Activated T-cell treated with anti-CD3 and anti-CD28 coated beads, Interleukin-2, amount 50 U/mL, for 1 hour (primary cell): ENCODE measurements at regions not wholly inside any gene's neighbourhood (a gene's known extent, or its start where the extent isn't known, plus 50 kb on each side); places are given as distances from the start of the nearest gene placed in this dataset.
"Not testable (repeated sequence)": the region's sequence is repeated elsewhere in the genome, so short reads cannot be mapped to it uniquely, and the experiment has no call there.

Experiments
- DNase-seq: peaks from one replicate; pipeline ENCODE4 v3.0.0-alpha.2; 2020

DNA sequence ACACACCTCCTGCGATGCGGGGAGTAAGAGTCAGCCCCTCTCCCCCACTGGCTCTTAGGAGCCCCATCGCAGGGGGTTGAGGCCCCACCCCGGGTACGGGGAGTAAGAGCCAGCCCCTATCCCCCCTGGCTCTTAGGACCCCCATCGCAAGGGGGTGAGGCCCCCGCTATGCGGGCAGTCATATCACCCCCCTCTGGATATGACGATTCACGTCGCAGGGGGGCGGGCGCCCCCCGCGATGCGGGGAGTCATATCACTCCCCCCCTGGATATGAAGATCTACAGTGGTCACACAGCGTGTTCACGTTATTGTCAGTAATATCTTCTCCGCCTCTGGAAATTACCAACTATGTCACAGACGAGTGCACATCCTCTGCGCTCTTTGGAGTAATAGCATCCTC lies 61.1 kb downstream of the DEFB131A start:
- not testable (repeated sequence) for DNase-seq

DNA sequence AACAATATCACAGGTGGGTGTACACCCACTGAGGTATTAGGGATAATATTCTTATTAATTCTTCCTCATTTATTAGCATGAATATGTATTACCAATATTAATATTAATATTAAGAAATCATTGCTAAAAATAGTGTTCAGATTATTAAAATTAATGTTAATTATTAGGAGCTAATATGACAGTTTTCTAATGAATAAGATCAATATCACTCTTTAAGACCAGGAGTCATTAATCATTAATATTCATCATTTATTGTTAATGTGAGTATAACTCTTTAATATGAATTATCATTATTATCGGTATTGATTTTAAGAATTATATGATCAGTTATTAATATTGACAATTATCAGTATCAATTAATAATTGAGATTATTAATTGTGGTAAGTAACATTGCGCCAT lies 62.5 kb downstream of the DEFB131A start:
- DNase-seq, result not testable (repeated sequence)

DNA sequence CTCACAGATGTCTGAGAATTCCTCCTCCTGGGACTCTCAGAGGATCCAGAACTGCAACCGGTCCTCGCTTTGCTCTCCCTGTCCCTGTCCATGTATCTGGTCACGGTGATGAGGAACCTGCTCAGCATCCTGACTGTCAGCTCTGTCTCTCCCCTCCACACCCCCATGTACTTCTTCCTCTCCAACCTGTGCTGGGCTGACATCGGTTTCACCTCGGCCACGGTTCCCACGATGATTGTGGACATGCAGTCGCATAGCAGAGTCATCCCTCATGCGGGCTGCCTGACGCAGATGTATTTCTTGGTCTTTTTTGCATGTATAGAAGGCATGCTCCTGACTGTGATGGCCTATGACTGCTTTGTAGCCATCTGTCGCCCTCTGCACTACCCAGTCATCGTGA lies 68.7 kb downstream of the DEFB131A start:
- not testable (repeated sequence) for DNase-seq

DNA sequence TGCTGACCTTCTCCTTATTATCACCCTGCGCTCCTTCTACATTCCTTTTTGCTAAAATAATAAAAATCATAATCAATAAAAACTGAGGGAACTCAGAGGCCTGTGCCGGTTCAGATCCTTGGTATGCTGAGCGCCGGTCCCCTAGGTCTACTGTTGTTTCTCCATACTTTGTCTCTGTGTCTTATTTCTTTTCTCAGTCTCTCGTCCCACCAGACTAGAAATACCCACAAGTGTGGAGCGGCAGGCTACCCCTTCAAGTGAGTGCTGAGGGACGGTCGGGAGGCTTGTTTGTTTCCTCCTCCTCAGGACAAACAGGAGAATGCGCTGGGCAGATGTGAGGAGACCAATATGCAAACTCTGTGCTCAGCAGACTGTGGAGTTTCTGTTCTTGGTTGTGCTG lies 75.4 kb downstream of the DEFB131A start:
- DNase-seq, result not testable (repeated sequence)

DNA sequence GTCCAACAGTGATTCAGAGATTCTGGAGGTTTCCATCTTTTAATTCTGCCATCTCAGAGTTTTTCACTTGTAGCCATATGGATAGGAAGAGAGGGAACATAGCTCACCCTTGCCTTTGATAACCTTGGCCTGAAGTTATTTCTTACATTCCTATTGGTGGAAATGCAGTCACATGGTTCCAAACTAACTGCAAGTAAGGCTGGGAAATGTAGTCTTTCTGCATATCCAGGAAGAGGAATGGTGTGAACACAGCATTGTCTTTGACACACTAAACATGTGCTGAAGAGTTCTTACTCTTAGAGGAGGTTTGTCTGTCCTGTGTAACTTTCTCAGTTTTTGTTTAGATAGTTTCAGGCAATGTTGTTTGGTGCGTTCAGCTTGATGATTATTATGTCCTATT lies 78.7 kb downstream of the DEFB131A start:
- not testable (repeated sequence) for DNase-seq

DNA sequence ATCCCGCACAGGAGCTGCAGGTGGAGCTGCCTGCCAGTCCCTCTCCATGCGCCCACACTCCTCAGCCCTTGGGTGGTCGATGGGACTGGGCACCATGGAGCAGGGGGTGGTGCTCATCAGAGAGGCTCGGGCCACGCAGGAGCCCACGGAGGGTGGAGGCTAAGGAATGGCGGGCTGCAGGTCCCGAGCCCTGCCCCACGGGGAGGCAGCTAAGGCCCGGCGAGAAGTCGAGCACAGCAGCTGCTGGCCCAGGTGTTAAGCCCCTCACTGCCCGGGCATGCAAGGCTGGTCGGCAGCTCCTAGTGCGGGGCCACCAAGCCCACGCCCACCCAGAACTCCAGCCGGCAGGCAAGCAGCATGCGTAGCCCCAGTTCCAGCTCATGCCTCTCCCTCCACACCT lies 80.2 kb downstream of the DEFB131A start:
- DNase-seq, result not testable (repeated sequence)

DNA sequence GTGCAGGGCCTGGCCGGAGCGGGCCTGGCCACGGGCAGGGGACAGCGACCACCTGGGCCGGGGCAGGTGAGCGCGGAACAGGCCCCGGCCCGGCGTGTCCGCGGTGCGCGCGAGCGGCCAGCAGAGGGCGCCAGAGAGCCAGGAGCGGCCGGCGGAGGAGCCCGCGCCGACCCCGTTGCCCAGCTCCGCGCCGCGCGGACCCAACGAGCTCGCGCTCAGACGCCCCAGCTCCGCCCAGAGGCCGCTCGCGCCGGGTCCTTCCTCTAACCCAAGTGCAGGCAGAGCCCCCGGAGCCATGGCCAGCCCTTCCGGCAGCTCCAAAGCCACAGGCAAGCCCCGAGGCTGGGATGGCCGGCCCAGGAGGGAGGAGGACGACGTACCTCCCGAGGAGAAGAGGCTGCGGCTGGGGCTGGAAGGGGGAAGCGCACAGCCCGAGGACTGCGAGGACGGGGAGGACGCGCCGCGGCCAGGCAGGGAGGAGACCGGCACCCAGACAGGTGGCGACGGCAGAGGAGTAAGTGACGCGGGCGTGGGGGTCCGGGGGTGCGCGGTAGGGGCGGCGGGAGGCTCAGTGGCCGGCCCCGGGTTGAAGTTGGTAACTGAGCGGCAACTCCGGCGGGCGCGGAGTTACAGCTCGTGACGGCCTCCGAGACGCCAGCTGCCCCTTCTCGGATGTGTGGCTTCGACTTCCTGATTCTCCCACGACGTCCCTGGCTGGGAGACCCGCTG lies 88.1 kb downstream of the DEFB131A start:
- peak; percentile 83 for DNase-seq

DNA sequence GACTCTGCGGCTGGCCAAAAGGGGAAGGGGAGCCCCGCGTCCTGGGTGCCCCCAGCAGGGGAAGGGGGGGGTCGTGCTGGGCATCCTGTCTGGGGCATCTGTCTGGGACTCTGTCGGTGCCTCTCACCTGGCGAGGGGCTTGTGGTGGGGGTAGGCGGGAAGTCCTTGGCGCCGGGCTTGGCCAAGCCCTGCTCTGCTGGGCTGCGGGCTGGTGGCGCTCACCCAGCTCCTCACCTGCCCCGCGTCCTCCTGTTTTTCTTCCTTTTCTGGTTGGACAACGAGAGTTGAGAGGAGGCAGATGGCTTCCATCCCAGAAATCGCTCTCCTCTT lies 88.6 kb downstream of the DEFB131A start:
- not testable (repeated sequence) for DNase-seq

DNA sequence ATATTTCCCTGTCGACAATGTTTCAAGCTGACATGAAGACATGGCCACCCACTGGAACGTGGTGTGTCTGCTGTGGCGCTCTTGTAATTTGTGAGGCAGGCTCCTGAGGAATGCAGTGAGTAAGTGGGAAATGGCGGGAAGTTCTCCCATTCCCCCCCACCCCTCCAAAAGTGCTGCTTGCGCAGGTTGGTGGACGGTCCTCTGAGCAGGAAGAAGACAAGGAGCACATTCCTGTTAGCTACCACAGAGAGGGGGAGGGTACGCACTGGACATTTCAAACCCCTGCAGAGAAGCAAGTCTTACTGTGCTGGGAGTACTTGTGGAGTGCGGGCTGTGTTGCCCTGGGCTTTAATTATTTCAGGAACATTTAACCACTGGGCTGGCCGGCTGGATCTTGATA lies 92.9 kb downstream of the DEFB131A start:
- DNase-seq, result not testable (repeated sequence)

DNA sequence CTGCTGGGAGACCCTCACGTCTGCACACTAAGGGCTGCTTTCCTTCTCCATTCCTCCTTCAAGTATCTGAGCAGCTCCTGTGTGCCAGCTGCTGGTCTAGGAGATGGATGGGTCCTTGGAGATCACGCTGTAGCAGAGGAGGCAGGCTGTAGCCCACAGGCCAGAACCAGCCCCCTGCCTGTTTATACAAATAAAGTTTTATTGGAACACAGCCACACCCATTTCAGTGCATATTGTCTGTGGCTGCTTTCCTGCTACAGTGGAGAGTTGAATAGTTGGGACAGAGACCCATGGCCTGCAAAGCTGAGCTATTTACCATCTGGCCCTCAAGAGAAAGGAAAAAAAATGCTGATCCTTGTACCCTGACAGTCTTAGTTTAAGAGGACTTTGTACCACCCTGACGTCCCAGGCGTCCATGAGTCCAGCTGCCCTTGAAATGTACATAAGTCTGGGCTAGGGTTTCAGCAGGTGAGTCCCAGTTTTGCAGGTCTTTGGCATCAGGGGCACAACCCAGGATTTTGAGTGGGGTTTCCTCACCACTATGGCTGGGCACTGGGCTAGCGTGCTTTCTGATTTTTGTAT lies 95.8 kb downstream of the DEFB131A start:
- not testable (repeated sequence) for DNase-seq

DNA sequence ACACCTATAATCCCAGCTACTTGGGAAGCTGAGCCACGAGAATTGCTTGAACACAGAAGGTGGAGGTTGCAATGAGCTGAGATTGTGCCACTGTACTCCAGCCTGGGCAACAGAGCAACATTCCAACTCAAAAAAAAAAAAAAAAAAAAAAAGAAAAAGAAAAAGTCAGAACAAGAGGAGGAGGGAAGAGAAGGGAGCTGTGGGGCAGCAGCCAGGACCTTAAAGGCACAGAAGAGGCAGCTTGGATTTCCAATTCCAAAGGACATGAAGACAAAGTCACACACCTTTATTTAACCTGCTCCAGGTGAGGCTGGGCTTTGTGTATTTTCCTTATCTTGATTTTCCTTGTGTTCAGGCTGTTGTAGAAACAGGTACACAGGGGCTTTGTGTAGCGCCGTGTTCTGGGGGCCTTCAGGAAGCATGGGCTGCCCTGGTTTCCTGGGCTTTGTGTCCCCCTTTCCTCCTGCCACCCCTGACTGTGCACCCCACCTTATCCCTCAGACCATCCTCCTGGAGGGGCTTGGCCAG lies 97.2 kb downstream of the DEFB131A start:
- DNase-seq, result not testable (repeated sequence)

DNA sequence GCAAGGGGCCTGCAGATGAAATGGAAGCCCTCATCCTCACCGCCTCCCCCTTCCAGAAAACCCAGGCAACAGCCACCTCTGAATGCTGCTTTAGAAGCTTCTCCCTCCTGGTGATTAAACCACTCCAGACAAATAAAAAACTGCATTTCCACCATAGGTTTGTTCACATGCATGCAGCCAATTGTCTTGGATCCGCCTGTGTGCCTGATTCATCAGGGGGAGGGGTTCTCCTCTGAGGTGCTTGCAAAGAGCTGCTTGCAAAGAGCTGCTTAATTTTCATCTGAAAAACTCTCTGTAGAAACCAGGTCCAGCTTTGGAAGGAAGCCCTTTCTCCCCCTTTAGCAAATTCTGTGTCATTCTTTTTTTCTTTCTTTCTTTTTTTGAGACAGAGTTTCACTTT lies 100.6 kb downstream of the DEFB131A start:
- not testable (repeated sequence) for DNase-seq

DNA sequence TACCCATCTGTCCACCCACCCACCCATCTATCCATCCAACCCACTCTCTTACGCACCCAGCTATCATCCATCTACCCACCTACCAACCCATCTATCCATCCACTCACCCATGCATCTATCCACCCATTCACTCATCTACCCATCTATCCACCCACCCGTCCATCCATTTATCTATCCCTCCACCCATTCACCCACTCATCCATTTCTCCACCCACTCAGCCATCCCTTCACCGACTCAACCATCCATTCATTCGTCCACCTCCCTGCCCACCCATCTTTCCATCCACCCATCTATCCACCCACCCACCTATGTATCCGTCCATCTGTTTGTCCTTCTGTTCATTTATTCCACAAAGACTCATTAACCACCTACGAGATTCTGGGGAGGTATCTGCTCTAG lies 103.3 kb downstream of the DEFB131A start:
- not testable (repeated sequence) for DNase-seq

DNA sequence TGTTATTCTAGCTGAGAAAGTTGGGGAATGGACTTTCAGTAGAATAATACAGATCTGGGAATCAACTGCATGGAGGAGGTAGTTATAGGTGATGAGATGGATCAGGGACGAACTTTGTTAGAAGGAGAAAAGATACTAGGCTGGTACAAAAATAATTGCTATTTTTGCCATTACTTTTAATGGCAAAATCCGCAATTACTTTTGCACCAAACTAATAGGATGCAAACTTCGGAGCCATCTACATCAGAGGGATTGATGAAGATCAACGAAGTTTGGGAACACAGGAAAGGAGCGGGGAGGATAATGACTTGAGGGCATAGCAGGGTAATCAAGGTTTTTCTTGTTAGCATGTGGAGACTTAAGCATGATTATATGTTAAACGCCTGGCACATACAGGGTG lies 111.9 kb downstream of the DEFB131A start:
- not testable (repeated sequence) for DNase-seq

DNA sequence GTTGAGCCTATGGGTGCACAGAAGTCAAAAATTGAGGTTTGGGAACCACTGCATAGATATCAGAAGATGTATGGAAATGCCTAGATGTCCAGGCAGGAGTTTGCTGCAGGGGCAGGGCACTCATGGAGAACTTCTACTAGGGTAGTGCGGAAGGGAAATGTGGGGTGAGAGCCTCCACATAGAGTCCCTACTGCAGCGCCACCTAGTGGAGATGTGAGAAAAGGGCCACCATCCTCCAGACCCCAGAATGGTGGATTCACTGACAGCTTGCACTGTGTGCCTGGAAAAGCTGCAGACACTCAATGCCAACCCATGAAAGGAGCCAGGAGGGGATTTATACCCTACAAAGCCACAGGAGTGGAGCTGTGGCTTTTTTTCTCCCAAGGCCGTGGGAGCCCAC lies 133.7 kb downstream of the DEFB131A start:
- not testable (repeated sequence) for DNase-seq

DNA sequence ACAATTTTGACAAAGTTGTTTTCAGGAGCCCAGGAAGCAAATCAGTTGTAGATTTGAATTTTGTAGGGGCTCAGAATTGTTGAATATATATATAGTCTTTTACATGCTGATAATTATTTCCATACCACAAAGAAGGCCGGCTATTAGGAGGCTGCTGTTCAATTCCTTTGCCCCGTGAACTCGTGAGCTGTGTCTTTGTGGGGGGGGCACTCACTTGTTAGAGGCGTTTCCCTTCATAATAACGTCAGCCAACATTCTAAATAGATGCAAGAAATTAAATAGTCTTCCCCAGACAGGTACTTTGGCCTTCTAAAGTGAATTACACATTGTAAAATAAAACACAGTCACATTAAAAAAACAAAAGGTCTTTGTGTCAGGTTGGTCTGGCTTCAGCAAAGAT lies 138.7 kb downstream of the DEFB131A start:
- not testable (repeated sequence) for DNase-seq

DNA sequence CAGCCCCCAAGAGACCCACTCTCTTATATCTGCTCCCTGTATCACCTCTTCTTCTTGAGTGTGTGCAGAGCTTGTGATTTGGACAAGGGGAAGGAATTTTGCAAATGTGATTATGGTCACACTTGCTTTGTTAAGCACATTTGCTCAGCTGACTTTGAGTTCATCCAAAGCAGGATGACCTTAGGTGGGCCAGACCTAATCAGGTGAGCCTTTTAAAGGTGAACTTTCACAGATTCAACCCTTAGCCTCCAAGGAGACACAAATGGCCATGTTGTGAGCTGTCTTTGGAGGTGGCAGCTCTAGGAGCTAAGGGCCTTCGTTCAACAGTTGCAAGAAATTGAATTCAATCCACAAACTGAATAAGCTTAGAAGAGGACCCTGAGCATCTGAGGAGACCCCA lies 147.8 kb downstream of the DEFB131A start:
- DNase-seq, result no peak

DNA sequence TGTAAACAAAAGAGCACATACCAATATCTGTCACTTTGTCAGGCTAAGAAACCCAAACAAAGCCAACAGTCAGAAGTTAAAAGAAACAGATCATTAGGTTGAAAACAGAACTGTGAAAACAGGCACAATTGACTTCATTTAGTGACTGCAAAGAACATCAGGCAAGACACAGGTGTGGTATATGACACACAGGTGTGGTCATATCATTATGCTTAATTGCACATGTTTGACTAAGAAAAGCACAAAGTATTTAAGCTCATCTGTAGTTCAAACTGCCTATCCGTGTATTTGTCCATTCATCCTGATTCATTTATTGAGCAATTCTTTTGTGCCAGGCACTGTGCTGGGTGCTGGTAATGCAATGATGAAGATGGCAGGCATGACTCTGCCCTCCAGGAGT lies 150.7 kb downstream of the DEFB131A start:
- no peak for DNase-seq

DNA sequence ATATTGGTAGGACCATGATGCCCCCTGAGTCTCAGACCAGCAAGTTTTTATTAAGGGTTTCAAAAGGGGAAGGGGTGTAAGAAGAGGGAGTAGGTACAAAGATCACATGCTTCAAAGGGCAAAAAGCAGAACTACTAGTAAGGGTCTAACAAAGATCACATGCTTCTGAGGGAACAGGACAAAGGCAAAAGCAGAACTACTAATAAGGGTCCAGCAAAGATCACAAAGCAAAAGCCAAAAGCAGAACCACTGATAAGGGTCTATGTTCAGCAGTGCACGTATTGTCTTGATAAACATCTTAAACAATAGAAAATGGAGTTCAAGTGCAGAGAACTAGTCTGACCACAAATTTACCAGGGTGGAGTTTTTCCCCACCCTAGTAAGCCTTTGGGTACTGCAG lies 151.3 kb downstream of the DEFB131A start:
- not testable (repeated sequence) for DNase-seq

DNA sequence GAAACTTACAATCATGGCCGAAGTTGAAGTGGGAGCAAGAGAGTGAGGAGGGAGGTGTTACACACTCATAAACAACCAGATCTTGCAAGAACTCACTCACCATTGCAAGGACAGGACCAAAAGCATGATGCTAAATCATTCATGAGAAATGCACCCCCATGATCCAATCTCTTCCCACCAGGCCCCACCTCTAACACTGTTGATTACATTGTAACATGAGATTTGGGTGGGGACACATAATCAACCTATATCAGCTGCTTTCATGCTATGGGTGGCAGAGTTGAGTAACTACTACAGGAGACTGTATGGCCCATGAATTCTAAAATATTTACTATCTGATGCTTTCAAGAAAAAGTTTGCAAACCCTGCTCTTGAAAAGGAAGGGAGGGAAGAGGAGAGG lies 155.1 kb downstream of the DEFB131A start:
- no peak for DNase-seq

DNA sequence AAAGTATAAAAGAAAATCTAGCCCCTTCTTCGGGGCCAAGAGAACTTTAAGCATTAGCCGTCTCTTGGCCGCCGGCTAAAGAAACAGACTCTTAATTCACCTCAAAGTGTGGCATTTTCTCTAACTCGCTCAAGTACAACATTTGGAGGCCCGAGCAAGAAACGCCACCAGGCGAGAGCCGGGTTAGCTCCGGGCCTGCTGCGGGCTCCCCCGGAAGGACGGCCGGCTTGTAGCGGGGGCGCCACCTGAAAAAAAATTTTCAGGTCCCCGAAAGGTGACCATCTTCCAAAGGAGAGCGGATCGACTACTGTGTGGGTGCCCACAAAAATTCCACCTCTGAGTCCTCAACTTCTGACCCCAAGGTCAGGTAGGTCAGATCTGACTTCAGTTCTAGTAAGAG lies 156.0 kb downstream of the DEFB131A start:
- DNase-seq, result no peak

DNA sequence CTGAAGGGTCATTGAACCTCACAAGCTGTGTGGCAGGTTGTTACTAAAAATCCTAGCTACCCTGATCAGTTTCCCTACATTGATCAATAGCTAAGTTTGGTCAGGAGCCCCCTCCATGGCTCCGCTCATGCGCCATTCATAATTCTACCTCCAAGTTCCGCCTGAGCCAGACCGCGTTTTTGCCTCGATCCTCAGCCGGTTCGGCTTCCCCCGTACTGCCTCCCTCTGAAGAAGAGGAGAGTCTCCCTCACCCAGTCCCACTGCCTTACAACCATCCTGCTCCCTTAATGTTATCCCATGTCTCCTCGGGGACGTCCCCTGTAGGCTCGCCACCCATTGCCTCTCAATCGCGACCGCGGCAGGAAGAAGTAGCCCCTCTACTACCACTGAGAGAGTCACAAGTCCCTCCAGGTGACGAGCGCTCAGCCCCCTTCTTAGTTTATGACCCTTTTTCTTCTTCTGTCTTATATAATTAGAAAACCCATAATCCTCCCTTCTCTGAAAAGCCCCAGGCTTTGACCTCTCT lies 158.2 kb downstream of the DEFB131A start:
- no peak for DNase-seq

DNA sequence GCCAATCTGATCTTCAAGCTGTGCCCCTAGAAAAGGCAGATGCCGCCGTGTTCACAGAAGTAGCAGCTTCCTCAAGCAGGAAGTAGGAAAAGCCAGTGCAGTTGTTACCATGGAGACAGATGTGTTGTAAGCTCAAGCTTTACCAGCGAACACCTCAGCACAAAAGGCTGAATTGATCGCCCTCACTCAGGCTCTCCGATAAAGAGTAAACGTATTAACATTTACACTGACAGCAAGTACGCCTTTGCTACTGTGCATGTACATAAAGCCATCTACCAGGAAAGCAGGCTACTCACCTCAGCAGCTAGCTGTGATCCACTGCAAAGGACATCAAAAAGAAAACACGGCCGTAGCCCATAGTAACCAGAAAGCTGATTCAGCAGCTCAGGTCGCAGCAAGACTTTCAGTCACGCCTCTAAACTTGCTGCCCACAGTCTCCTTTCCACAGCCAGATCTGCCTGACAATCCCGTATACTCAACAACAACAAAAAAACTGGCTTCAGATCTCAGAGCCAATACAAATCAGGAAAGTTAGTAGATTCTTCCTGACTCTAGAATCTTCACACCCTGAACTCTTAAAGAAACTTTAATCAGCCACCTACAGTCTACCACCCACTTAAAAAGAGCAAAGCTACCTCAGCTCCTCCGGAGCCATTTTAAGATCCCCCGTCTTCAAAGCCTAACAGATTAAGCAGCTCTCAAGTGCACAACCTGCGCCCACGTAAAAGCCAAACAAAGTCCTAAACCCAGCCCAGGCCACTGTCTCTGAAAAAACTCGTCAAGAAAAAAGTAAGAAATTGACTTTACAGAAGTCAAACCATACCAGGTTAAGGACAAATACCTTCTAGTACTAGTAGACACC lies 160.0 kb downstream of the DEFB131A start:
- peak; percentile 56 for DNase-seq

DNA sequence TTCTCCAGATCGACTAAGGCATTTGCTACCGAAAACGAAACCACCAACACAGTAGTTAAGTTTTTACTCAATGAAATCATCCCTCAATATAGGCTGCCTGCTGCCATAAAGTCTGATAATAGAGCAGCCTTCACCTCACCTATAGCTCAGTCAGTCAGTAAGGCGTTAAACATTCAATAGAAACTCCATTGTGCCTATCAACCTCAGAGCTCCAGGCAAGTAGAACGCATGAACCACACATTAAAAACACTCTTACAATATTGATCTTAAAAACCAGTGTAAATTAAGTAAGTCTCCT lies 160.6 kb downstream of the DEFB131A start:
- not testable (repeated sequence) for DNase-seq
